ENCODE measurements at regions not wholly inside any gene's neighbourhood (a gene's known extent, or its start where the extent isn't known, plus 50 kb on each side); places are given as distances from the start of the nearest gene placed in this dataset.

DNA sequence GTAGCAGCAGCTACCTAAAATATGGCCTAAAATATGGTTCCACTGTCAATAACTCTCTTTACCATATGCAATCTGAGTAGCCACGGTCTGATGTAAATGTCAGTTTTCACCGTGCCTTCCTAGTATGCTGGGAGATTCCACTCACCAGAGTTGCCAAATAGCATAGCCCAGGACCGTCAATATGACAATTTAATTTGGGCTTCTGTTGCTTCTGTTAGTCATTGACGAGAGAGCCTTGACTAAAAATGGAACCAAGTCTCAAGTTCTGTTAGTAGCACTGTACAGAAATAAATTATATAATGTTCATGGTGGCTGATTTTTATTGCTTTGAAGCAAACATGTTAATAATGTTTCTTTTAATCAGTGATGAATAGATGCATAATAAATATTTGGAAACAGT is 348.4 kb downstream of the BCAT1 start:
- DNase-seq: no peak

DNA sequence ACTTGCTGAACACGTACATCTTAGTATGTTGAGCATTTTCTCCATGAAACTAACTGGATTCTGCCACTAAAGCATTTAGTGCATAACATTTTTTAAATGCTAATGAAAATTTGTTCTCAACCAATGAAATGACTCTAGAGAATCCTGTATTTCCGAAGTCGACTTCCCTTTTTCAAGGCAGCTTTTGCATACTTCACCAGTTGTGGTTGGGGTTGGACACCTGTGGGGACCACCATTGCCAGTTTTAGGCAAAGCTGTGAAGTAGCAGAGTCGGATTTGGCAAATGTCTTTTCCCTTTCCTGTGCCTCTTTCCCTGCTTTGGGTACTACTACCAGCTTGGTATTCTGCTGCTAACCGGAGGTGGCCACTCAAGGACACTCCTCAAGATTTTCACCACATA is 349.2 kb downstream of the BCAT1 start:
- no peak for DNase-seq

DNA sequence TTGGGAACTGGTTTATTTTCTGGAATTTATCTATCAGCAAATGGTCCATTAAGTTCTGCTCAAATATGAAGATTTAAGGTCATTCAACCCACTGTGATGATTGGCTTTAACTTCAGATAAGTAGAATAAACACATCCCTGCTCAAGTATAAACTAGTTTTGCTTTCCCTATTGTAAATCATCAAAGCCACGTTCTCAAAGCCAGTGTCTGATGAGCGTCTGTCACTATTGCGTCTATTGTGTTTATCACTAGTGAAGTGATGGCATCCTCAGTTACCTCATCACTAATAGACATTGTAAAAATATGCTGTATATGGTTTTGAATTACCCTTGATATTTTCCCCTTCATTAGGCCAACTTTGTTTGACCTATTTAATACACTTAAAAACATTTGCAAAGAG is 351.3 kb downstream of the BCAT1 start:
- no peak for DNase-seq

DNA sequence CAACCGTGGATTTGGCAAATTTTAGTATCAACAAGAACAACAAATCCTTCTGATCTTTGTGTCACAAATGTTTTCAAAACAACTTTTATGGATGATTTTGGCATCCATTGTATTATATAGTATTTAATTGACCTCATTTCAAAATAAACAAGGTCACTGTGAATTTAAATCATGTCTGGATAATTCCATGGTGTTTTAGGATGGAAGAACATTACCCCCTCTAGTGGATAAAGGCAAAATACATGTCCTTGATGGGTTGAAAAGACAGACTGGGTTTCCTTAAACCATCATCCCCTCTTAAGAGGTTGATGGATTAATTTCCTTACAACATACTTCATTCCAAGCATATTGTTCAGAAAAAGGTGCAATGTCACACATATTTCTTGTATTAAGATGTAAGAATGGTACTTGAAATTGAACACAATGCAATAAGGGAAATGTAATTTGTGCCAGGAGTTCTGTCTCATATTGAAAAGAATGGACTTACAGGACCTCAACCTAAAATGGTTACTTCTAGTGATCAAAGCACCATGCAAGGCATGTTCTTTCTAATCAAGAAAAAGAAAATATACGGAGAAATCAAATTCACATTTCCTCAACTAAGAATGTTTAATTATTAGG is 352.0 kb downstream of the BCAT1 start:
- DNase-seq: no peak

DNA sequence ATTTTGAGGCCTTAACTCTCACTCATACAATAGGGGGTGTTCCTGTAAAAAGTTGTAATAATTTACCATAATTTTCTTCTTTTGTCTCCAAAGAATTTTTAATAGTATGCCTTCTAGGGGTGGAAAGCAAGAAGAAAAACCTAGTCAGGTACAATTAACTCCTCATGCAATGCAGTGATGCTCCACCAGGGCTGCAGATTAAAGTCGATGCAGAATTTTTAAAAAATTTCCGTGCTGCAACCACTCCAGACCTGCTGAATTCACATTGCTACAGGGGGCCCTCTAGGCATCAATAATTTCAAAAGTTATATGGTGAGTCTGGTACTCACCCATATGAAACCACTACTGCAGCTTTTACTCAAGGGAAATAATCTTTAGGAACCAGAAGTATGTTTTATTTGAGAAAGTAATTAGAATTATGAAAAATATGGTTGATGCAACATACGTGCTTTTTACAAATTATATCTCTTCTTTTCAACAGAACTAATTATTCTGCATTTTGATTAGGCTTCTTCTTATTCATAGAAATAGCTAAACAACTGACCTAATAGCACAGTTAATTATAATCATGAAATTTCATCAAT is 353.2 kb downstream of the BCAT1 start:
- no peak for DNase-seq

DNA sequence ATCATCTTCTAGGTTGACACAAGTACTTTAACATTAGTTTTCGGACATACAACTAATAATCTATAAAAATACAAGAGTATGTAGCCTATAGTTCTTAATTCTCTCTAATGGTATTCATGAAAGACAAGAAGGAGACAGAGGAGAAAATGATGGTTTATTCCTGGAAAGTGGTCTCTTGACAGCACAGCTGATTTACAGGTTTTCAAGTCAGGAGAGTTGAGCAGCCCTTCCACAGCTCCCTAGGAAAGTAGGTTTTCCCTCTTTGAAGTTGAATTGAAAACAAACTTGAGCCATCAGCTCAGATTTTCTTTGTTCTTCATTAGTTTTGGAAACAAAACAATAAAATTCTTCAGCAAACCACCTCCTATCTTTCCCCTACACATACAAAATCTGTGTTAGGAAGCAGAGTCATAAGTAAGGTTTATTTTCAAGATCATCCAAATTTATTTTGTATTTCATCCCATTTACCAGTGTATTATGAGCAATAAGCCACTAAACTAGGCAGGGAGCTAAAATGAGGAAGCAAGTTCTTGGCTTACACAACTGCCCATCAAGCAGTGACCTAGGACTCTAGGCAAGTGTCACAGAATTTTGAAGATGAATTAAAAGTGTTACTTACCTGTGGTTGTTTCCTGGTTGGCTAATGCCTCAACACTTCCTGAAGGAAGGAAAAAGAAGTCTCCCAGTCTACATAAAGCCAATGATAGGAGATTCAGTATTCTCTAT is 357.0 kb downstream of the BCAT1 start:
- no peak for DNase-seq

DNA sequence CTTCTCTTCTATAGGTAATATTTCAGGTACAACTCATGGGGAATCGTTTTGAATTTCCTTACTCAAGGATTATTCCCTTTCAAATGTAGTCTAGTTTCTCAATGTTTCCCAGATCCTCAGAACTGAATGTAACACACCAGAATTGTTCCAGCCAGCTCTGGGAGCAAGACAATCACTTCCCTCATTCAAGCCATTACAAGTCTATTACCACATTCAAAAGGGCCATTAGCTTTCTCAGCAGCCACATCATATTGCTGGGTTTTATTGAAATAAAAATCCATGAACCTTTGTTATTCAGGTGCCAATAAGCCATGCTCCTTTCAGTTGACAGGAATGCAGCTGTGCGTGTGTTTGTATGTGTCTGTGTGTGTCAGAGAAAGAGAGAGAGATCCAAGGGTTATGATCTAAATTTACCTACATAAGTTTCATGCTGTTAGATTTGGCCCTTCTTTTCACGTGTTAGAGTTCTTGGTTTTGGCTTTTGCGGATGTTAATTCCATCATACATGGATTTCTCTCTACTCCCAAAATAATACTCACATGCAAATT is 357.7 kb downstream of the BCAT1 start:
- DNase-seq: no peak

DNA sequence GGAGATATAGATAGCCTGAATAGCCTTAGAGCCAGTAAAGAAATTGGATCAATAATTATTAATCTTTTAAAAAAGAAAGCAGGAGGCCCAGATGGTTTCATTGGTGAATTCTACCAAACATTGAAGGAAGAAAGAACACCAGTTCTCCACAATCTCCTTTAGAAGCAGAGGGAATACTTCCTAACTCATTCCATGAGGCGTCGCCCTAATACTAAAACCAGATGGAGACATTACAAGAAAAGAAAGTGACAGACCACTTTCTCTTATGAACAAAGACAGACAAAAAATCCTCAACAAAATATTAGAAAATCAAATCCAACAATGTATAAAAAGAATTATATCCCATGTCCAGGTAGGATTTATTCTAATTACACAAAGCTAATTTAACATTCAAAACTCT is 362.6 kb downstream of the BCAT1 start:
- no peak for DNase-seq

DNA sequence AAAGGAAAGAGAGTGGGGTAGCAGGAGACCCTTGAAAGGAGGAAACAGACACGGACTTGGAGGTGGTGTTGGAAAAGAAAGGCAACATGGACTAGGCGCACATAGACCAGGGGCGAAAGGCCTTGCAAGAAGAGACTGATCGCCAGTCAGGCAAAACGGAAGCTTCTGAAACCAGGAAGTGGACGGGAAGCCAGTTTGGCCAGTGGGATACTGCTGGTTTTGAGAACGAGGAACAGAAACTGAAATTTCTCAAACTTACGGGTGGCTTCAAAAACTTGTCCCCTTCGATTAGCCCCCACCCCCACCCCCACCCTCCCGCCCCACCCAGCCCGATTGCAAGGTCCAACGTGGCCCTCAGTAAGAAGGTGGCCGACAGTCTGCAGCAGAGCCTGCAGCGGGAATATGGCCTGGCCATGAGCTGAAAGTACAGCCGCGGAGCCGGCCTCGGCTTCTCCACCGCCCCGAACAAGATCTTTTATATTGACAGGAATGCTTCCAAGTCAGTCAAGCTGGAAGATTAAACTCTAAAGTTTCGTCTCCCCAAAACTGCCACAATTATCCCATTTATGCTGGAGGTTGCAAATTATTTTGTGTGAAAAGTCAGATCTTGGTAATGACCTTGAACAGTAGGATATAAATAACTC is 364.7 kb downstream of the BCAT1 start:
- no peak for DNase-seq

DNA sequence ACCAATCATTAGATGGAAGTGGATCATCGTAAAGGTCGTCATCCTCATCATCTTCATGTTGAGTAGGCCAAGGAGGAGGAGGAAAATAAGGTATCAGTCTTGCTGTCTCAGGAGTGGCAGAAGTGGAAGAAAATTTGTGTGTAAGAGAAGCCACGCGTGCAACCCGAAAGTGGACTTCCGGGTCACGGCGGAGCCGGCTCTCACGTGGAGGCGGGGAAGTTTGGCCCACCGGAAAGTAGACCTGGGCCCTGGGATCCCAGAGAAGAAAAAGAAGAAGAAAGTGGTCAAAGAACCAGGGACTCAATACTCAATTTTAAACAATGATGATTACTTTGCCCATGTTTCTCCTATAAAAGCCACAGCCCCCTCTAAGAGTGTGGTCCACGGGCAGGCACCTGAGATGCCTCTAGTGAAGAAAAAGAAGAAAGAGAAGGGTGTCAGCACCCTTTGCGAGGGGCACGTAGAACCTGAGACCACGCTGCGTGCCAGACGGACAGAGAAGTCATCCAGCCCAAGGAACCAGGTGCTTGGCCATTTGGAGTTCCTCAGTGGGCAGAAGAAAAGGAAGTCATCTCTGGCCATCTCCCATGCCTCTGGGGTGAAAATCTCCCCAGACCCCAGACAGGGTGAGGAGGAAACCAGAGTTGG is 365.8 kb downstream of the BCAT1 start:
- DNase-seq: no peak

DNA sequence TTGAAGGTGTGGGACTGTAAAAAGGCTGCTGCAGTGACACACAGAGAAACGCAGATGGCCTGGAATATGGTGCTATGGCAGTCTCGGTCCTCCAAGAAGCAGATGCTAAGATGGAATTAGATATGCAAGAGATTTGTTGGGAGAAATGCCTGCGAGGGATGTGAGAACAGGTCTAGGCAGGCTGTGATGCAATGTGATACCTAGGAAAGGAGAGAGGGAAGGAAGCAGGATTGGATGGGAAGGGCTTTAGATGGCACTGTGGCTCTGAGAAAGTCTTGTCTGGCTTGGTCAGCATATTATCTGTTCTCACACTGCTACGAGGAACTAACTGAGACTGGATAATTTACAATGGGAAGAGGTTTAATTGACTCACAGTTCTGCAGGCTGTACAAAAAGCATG is 374.4 kb downstream of the BCAT1 start:
- no peak for DNase-seq

GRCh38 chr12:24573621-24574020 is 375.3 kb downstream of the BCAT1 start:
- no peak for DNase-seq

DNA sequence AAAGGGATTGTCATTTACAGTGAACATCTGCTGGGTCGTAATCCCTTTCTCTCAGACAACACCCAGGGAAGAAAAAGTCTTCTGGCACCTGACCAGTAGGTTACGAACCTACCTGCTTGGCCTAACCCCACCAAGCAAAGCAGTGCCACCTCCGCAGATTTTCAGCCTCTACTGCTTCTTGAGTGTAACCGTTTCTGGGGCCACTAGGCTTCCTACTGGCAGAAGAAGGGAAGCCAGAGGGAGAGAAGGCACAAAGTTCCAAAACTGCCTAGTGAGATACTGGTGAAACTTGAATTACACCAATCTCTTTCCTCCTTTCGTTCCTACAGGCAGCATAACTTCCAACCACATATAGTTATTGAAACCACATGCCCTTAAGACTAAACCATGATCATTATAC is 383.6 kb downstream of the BCAT1 start:
- no peak for DNase-seq

DNA sequence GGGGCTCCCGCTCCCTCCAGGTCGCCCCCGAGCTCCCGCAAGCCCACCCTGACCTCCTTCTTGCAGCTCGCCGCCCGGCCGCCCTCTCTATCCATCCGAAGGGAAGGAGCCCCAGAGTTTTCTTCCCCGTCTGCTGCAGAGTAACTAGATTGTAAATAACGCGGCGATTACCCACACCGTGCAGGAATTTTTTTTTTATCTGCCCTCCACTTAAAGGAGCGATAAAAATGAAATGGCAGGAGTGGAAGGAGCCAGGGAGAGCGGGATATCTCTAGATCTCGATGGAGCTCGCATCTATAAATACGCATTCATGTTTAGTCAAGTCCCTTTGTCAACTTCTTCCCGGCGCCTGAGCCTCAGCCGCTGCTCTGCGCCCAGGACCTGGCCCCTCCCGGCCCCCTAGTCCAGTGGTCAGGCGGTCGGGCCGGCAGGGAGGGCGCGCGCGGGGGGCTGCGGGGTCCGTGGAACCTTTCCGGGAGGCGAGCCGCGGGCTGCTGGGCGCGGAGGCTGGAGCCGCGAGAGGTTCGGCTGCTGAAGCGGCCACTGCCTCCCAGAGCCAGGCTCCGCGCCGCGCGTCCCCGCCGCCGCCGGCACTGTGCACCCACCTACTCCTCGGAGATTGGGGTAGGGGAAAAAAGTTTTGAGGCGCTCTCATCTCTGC is 386.0 kb downstream of the BCAT1 start:
- DNase-seq: no peak

DNA sequence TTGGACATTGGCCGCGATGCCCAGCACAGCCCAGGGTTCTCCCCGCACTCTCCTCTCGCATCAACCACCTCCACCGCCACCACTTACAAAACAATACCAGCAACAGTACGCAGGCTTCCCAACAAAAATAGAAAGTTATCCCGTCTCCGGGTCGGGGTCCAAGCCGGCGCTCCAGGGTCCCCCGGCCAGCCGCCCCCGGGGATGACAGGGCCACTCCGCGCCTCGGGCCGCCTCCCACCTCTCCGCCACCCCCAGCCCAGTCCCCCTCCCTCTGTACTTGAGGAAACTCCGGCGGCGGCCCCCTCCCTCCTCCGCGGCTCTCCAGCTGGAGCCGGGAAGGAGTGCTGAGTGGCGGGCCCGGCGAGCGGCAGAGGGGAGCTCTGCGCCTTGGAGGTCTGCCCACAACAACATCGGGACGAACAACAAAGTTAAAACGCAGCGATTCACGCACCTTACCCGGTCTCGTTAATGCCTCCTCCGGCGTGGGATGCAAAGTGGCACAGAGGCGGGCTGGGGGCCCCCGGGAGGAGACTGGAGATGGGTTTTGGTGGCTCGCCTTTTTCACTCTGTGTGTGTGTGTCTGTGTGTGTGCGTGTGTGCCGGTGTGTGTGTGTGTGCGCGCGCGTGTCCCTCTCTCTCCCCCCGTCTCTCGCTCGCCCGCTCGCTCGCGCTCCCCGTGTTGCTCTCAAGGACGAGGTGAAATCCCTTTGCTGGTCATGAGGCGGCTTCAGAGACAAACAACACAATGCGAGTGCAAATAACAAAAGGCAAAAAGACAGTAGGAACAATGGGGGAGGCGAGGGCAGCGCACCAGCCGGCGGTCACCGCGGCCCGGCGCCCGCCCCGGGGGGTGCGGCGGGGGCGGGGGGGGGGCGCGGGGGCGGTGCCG is 386.8 kb downstream of the BCAT1 start:
- DNase-seq: no peak

DNA sequence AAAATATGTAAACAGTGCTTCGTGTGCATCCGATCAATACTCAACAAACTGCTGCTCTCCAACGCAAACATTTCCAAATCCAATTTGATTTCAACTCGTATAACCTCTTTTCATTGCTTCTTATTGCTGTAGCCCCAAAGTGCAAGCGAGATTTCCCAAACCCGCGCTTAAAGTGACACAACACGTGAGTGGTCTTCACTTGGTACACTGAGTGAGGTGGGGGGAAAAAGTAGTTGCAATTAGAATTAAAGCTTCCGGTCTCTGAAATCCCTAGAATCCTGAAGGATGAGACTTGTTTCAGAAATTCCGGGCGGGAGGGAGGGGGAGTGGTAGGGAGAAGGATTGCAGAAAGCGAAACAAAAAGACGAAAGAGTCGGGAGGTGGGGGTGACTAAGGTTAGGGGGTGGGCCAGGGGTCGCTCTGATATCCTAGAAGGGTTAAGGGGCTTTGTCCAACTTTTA is 387.5 kb downstream of the BCAT1 start:
- DNase-seq: no peak

GRCh38 chr12:24560831-24561271 is 388.1 kb downstream of the BCAT1 start:
- no peak for DNase-seq

DNA sequence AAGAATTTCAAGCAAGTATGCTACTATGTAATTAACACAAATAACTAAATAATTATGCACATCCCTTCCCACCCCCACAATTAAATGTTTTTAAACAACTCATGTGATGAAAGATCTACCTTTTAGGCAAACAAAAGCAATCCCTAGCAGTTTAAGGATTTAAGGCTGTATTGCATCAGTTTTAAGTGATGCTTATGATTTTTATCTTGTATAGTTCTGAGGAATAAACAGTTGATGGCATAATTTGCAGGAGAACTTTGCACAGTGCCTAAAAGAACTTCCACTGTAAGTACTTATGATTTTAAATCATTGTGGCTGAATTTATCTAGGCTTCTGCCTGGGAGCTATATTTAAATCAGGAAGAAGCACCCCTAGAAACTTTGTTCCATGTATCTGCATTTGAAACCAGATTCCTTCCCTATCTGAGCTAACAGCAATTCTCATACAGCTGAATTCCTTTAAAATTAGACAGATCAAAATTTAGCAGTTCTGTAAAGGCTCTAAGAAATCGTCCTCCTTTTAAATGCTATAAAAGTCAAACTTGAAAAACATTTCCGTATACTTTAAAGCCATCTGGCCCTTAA is 388.6 kb downstream of the BCAT1 start:
- DNase-seq: no peak

- no peak for DNase-seq
Observed at GRCh38 chr12:24557738-24558137, 391.2 kb downstream of the BCAT1 start.

GRCh38 chr12:24555730-24556129 is 393.2 kb downstream of the BCAT1 start:
- no peak for DNase-seq

Data from amniotic stem cell (primary cell).